Transverse colon (tissue), 4 donors: ENCODE measurements at regions not wholly inside any gene's neighbourhood (a gene's known extent, or its start where the extent isn't known, plus 50 kb on each side); places are given as distances from the start of the nearest gene placed in this dataset.
"Not testable (repeated sequence)": the region's sequence is repeated elsewhere in the genome, so short reads cannot be mapped to it uniquely, and the experiment has no call there.

Source experiments
- DNase-seq: peaks from one replicate; pipeline ENCODE4 v3.0.0-alpha.2; 2019
- H3K27ac ChIP-seq, 4 donors: fragments of 200-600 bp; sonication (generic); 2 replicates each; pipeline ENCODE4 v1.5.1; 2016 to 2018; ENCODE audit warnings: inconsistent platforms in 4 of 4
- H3K27me3 ChIP-seq: fragments of 200-600 bp; sonication (generic); 2 replicates; pipeline ENCODE4 v1.5.1; 2017; ENCODE audit warnings: inconsistent platforms
- H3K36me3 ChIP-seq, 4 donors: fragments of 200-600 bp; sonication (generic); 2 replicates each; pipeline ENCODE4 v1.5.1; 2017 to 2019; ENCODE audit warnings: inconsistent platforms in 4 of 4
- H3K4me1 ChIP-seq, 4 donors: fragments of 200-600 bp; sonication (generic); 2 replicates each; pipeline ENCODE4 v1.5.1; 2017 to 2020; ENCODE audit warnings: inconsistent platforms in 4 of 4
- H3K4me3 ChIP-seq, 4 donors: fragments of 200-600 bp; sonication (generic); 1 replicate in 1 of 4; 2 replicates in 3 of 4; pipeline versions ENCODE4 v1.5.1 to v1.6.1; 2017 to 2019; ENCODE audit warnings: inconsistent platforms in 4 of 4
- H3K9me3 ChIP-seq, 2 donors: fragments of 200-600 bp; sonication (generic); 2 replicates each; pipeline ENCODE4 v1.5.1; 2017 to 2019; ENCODE audit warnings: inconsistent platforms in 2 of 2
- CTCF ChIP-seq, 5 experiments: fragments of 200-600 bp in 3 of 5; fragments of 450-650 bp in 2 of 5; sonication (generic) in 3 of 5; IDR thresholded peaks; 1 replicate in 2 of 5; 2 replicates in 3 of 5; pipeline ENCODE4 v1.5.1; 2016 to 2017; ENCODE audit warnings: antibody characterized with exemption in 5 of 5, inconsistent platforms in 3 of 5, mild to moderate bottlenecking in 2 of 5, moderate library complexity in 1 of 5
- EP300 ChIP-seq: sonication (generic); formaldehyde crosslinking; IDR thresholded peaks from one replicate; pipeline ENCODE4 v1.6.1; 2017; ENCODE audit warnings: antibody characterized with exemption, low read depth
- POLR2A ChIP-seq: fragments of 450-650 bp; IDR thresholded peaks from one replicate; pipeline ENCODE4 v1.6.1; 2016; ENCODE audit warnings: antibody characterized with exemption, mild to moderate bottlenecking, moderate library complexity
- POLR2AphosphoS5 ChIP-seq, 3 donors: sonication (generic); formaldehyde crosslinking; IDR thresholded peaks; one replicate each; pipeline ENCODE4 v1.6.1; 2016; ENCODE audit warnings: antibody characterized with exemption in 3 of 3
- WGBS, 2 donors: methylation state at CpG; one replicate each; pipeline ENCODE4 v1.1.5; 2018; ENCODE audit warnings: low coverage in 1 of 2; 5-methylcytosine and 5-hydroxymethylcytosine counted together
- in situ Hi-C, 4 donors: fragments of 200-750 bp; cut with MboI; loops; one replicate each; pipeline versions ENCODE4 v1.15.0 to v1.15.1; 2017; ENCODE audit warnings: low sequenced_read_pairs in 3 of 4, low pct_ligation_motif_present in 1 of 4, low pct_unique_long_range_greater_than_20kb in 1 of 4
- intact Hi-C: fragments of 100-400 bp; cut with DNase I; formaldehyde crosslinking; loops from one replicate; pipeline ENCODE4 v1.15.1; 2023; ENCODE audit warnings: low total_unique reads

DNA sequence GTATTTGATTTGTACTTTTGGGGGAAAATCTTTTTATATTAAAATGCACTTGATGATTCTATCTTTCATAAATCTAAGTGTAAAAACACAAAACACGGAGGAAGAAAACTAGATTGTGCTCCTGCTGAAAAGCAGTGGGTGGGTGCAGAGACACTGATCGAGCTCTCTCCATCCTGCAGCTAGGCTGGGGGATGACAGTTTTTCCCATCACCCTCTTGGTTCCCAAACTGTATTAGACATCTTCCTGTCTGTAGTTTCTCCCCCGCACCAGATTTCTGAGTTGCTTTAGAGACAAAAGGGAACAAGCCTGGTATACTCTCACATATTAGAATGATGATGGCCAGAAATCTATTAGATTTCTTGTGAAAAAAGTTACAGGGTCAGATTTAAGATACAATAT, 99.6 kb downstream of the FAM114A2 start:
- 81 to 100% methylated on average over 1 to 3 of the region's 3 CpGs for WGBS, 2 donors
- no peak for TF ChIP-seq CTCF (IDR thresholded peaks at IDR 0.05)
- no peak for TF ChIP-seq EP300
- TF ChIP-seq POLR2A = no peak
- no peak for TF ChIP-seq POLR2AphosphoS5 (IDR thresholded peaks at IDR 0.05)
- H3K36me3 ChIP-seq = no peaks in the 10 kb centered on the region
- DNase-seq = no peak
- H3K27me3 ChIP-seq = no peaks in the 10 kb centered on the region
- H3K9me3 ChIP-seq = peaks cover 29 to 38% of the 10 kb centered on the region in 2 donors
- intact Hi-C loops (no loop called here), in situ Hi-C loops (no loop called here)
- no peak overlapping the region for H3K27ac ChIP-seq
- H3K4me1 ChIP-seq = no peaks in the 10 kb centered on the region
- H3K4me3 ChIP-seq = no peak overlapping the region

DNA sequence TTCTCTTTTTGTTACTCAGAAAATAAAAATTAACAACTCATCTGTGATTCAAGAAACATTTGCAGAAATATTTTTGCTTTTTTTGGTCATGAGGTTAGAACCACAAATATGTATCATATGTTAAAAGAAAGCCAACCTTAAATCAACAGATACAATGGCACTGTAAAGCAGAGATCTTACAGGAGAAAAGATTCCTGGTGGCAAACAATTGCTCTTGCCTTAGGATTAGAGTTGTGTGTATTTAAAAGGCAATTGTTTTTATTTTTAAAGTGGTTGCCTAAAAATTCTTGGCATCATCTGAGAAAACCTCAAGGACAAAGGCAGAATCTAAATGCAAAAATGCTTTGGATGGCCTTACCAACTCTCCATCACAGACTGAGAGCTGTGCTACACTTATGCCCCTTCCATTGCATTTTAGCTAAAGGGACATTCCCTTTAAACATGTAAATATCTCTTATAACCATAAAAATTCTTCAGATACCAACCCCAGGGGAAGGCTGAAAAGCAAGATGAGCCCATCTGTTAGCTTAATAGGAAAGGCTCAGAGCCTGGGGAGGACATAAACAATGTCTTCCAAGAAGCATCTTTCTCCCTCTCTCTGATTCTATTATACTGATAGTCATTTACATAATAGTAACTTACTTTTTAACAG, 100.4 kb downstream of the FAM114A2 start:
- intact Hi-C loops (no loop called here), in situ Hi-C loops (no loop called here)
- H3K36me3 ChIP-seq = no peaks in the 10 kb centered on the region
- DNase-seq = no peak
- H3K9me3 ChIP-seq = peaks cover 29 to 38% of the 10 kb centered on the region in 2 donors
- TF ChIP-seq POLR2A (no peak), EP300 (no peak), CTCF (IDR thresholded peaks at IDR 0.05) (no peak), POLR2AphosphoS5 (IDR thresholded peaks at IDR 0.05) (no peak)
- no peaks in the 10 kb centered on the region for H3K4me1 ChIP-seq
- no peak overlapping the region for H3K27ac ChIP-seq
- H3K27me3 ChIP-seq = no peaks in the 10 kb centered on the region
- H3K4me3 ChIP-seq = no peak overlapping the region

DNA sequence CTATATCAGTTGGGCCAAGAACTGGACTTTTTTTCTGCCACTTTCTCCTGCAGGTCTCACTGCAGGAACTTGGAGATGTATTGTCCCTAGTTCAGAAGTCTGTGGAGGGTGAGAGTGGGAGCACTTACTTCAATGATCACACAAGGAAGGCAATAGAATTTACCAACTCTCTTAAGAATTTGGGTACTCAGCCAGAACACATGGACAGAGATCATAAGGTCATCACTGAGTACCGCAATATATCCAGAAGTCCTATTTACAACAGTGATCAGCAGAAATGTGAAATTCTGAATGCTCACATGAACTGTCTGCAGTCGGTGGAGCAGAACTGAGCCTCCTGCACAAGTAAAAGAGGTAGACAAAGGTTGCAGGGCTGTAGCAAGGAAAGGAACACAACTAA, 101.0 kb downstream of the FAM114A2 start:
- intact Hi-C loops (no loop called here), in situ Hi-C loops (no loop called here)
- Histone ChIP-seq H3K4me1 (no peaks in the 10 kb centered on the region), H3K9me3 (peaks cover 29 to 38% of the 10 kb centered on the region in 2 donors), H3K36me3 (no peaks in the 10 kb centered on the region), H3K27me3 (no peaks in the 10 kb centered on the region), H3K27ac (no peak overlapping the region), H3K4me3 (no peak overlapping the region)
- no peak for DNase-seq
- TF ChIP-seq POLR2A (no peak), POLR2AphosphoS5 (IDR thresholded peaks at IDR 0.05) (no peak), EP300 (no peak), CTCF (IDR thresholded peaks at IDR 0.05) (no peak)
- WGBS, 2 donors = 81 to 100% methylated on average over 2 of the region's 2 CpGs

DNA sequence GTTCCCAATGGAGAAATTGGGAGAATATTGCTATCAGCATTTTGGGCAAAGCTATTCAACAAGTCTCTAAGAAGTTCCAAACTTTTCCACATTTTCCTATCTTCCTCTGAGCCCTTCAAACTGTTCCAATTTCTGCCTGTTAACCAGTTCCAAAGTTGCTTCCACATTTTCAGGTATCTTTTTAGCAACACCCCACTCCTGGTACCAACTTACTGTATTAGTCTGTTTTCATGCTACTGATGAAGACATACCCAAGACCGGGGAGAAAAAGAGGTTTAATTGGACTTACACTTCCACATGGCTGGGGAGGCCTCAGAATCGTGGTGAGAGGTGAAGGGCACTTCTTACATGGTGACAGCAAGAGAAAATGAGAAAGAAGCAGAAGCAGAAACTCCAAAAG, 103.6 kb downstream of the FAM114A2 start:
- H3K9me3 ChIP-seq = peaks cover 9 to 20% of the 10 kb centered on the region in 2 donors
- H3K27ac ChIP-seq, H3K27me3 ChIP-seq, DNase-seq, intact Hi-C loops, in situ Hi-C loops, H3K4me3 ChIP-seq, H3K4me1 ChIP-seq, H3K36me3 ChIP-seq: not testable (repeated sequence)
- 56% methylated on average over 2 of the region's 2 CpGs; no CpG with 5 or more reads in 1 of the 2 donors for WGBS, 2 donors

DNA sequence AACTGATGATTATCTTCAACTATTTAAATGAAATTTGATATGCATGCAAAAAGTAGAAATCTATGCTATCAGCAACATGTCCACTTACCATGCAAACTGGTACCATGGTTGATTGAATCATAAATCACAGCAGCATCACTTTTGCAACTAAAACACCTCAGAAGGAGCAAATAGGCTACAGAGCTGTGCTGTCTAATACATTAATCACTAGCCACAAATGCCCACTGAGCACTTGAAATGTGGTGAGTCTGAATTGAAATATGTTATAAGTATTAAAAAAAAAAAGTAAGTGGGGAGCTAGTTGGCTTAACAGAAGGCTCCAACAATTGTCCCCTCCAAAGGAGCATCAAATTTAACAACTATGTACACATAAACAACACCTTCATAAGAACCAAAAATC, 112.5 kb downstream of the FAM114A2 start:
- intact Hi-C loops = no loop called here
- DNase-seq = no peak
- TF ChIP-seq POLR2A (no peak), CTCF (IDR thresholded peaks at IDR 0.05) (no peak)
- Histone ChIP-seq H3K4me1 (no peaks in the 10 kb centered on the region), H3K27me3 (no peaks in the 10 kb centered on the region), H3K4me3 (no peak overlapping the region), H3K27ac (no peak overlapping the region), H3K36me3 (no peaks in the 10 kb centered on the region), H3K9me3 (no peaks in the 10 kb centered on the region)
- in situ Hi-C loops = no loop called here
